Mesendoderm (in vitro differentiated cells): ENCODE measurements at regions not wholly inside any gene's neighbourhood (a gene's known extent, or its start where the extent isn't known, plus 50 kb on each side); places are given as distances from the start of the nearest gene placed in this dataset.

ENCODE experiments used
- DNase-seq: peaks from one replicate; pipeline ENCODE4 v3.0.0; 2013
- H2AK5ac ChIP-seq: 2 replicates; pipeline ENCODE4 v1.6.1; 2013; ENCODE audit warnings: low read length, inconsistent platforms
- H2BK120ac ChIP-seq: 2 replicates; pipeline ENCODE4 v1.6.1; 2013; ENCODE audit warnings: low read depth, mild to moderate bottlenecking, low read length, moderate library complexity, mixed read lengths
- H2BK15ac ChIP-seq: replicated peaks from 2 replicates; pipeline ENCODE4 v1.6.1; 2013; ENCODE audit warnings: low read depth, mild to moderate bottlenecking, moderate library complexity
- H2BK5ac ChIP-seq: 2 replicates; pipeline ENCODE4 v1.6.1; 2013; ENCODE audit warnings: low read length, inconsistent platforms
- H3K18ac ChIP-seq: 2 replicates; pipeline ENCODE4 v1.6.1; 2013; ENCODE audit warnings: mild to moderate bottlenecking, low read length, mixed read lengths
- H3K23ac ChIP-seq: one replicate; pipeline ENCODE4 v1.6.1; 2013; ENCODE audit warnings: low read length
- H3K27ac ChIP-seq: 2 replicates; pipeline ENCODE4 v1.5.1; 2013; ENCODE audit warnings: low read depth, mild to moderate bottlenecking, inconsistent platforms, low read length, moderate library complexity
- H3K27me3 ChIP-seq: 2 replicates; pipeline ENCODE4 v1.6.1; 2013; ENCODE audit warnings: low read length, control low read depth, mild to moderate bottlenecking, inconsistent platforms; ENCODE audit not compliant: insufficient read depth, poor library complexity
- H3K36me3 ChIP-seq: 2 replicates; pipeline ENCODE4 v1.6.1; 2013; ENCODE audit warnings: low read length, inconsistent platforms; ENCODE audit not compliant: control insufficient read depth, insufficient read depth
- H3K4ac ChIP-seq: one replicate; pipeline ENCODE4 v1.6.1; 2013; ENCODE audit warnings: low read depth, mild to moderate bottlenecking, low read length, moderate library complexity
- H3K4me1 ChIP-seq: 2 replicates; pipeline ENCODE4 v1.6.1; 2013; ENCODE audit warnings: low read depth, low read length, inconsistent platforms; ENCODE audit not compliant: control insufficient read depth
- H3K4me2 ChIP-seq: 2 replicates; pipeline ENCODE4 v1.6.1; 2013; ENCODE audit warnings: low read length
- H3K4me3 ChIP-seq: 2 replicates; pipeline ENCODE4 v1.5.1; 2013; ENCODE audit warnings: mild to moderate bottlenecking, low read length
- H3K56ac ChIP-seq: one replicate; pipeline ENCODE4 v1.6.1; 2013; ENCODE audit warnings: low read length
- H3K79me1 ChIP-seq: 2 replicates; pipeline ENCODE4 v1.6.1; 2013; ENCODE audit warnings: low read length, inconsistent platforms
- H3K79me2 ChIP-seq: 2 replicates; pipeline ENCODE4 v1.6.1; 2013; ENCODE audit warnings: mild to moderate bottlenecking, low read length; ENCODE audit not compliant: control insufficient read depth, insufficient read depth
- H3K9ac ChIP-seq: 2 replicates; pipeline ENCODE4 v1.6.1; 2013; ENCODE audit warnings: low read length, inconsistent platforms
- H4K5ac ChIP-seq: one replicate; pipeline ENCODE4 v1.6.1; 2013; ENCODE audit warnings: low read length
- H4K8ac ChIP-seq: one replicate; pipeline ENCODE4 v1.6.1; 2013; ENCODE audit warnings: low read depth, mild to moderate bottlenecking, control low read depth, low read length, moderate library complexity
- WGBS: extraction: QIAGEN DNeasy Blood & Tissue Kit; methylation state at CpG from one replicate; pipeline ENCODE4 v1.1.7; 2013; ENCODE audit warnings: low lambda C conversion rate, missing lambda C conversion rate; ENCODE audit not compliant: insufficient coverage; ENCODE audit errors: extremely low coverage; 5-methylcytosine and 5-hydroxymethylcytosine counted together

DNA sequence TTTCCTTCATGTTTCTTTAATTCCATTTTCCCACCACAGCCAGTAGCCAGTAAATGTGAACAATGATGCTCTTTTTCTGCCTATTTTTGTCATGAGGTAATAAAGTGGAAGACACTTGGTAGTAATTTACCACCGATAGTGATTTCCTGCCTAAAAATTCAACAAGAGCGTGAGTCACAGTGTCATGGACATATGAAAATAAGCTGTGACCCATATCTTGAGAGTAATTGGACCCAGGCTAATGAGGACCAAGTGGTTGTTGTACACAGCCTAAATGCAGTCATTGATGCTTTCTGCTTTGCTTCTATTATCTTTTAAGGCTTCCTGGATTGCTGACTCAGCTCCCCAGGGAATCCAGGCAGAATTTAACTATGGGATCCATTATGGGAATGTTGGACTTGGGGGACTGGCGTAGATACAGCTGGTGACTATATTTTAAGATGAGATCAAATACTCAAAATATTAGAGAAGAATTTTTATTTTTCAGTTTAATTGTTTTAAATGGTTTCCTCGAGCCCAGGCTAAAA, 265.9 kb upstream of the FERMT1 start:
- H4K5ac ChIP-seq: no peak overlapping the region
- no peaks in the 10 kb centered on the region for H3K27me3 ChIP-seq
- H3K79me2 ChIP-seq: no peaks in the 10 kb centered on the region
- no peak for DNase-seq
- H2BK5ac ChIP-seq: no peak overlapping the region
- H3K27ac ChIP-seq: no peak overlapping the region
- H4K8ac ChIP-seq: no peak overlapping the region
- no peak overlapping the region for H3K4me2 ChIP-seq
- H3K4me1 ChIP-seq: no peaks in the 10 kb centered on the region
- H3K4ac ChIP-seq: no peak overlapping the region
- no peak overlapping the region for H2AK5ac ChIP-seq
- no peak overlapping the region for H2BK15ac ChIP-seq
- no peak overlapping the region for H3K4me3 ChIP-seq
- H3K56ac ChIP-seq: no peak overlapping the region
- no CpG with 5 or more reads among the region's 4 CpGs for WGBS
- no peak overlapping the region for H3K9ac ChIP-seq
- H3K36me3 ChIP-seq: no peaks in the 10 kb centered on the region
- no peak overlapping the region for H3K23ac ChIP-seq
- H2BK120ac ChIP-seq: no peak overlapping the region
- H3K18ac ChIP-seq: no peak overlapping the region
- no peaks in the 10 kb centered on the region for H3K79me1 ChIP-seq

DNA sequence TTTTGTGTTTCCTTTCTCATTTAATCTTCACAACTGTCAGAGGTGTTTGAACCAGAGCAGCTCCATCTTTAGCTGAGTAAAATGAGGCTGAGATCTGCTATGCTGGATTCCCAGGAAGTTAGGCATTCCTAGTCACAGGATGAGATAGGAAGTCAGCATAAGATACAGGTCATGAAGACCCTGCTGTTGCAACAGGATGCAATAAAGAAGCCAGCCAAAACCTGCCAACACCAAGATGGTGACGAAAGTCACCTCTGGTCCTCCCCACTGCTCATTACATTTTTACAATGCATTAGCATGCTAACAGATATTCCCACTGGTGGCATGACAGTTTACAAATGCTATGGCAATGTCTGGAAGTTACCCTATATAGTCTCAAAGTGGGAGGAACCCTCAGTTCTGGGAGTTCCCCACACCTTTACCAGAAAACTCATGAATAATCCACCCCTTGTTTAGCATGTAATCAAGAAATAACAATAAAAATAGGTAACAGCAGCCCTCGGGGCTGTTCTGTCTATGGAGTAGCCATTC, 262.2 kb upstream of the FERMT1 start:
- no peak overlapping the region for H2AK5ac ChIP-seq
- no peak overlapping the region for H3K56ac ChIP-seq
- no peak overlapping the region for H2BK15ac ChIP-seq
- no peaks in the 10 kb centered on the region for H3K79me1 ChIP-seq
- H3K4me3 ChIP-seq: no peak overlapping the region
- H3K27me3 ChIP-seq: no peaks in the 10 kb centered on the region
- peak; percentile 51 for DNase-seq
- H4K8ac ChIP-seq: no peak overlapping the region
- H3K9ac ChIP-seq: no peak overlapping the region
- no peak overlapping the region for H2BK120ac ChIP-seq
- no peak overlapping the region for H3K18ac ChIP-seq
- no peaks in the 10 kb centered on the region for H3K36me3 ChIP-seq
- H3K27ac ChIP-seq: no peak overlapping the region
- H3K4ac ChIP-seq: no peak overlapping the region
- peaks cover 4% of the 10 kb centered on the region for H3K4me1 ChIP-seq
- no peaks in the 10 kb centered on the region for H3K79me2 ChIP-seq
- no peak overlapping the region for H4K5ac ChIP-seq
- no CpG with 5 or more reads among the region's 2 CpGs for WGBS
- no peak overlapping the region for H2BK5ac ChIP-seq
- H3K23ac ChIP-seq: no peak overlapping the region
- no peak overlapping the region for H3K4me2 ChIP-seq

GRCh38 chr20:6384380-6384779, 261.6 kb upstream of the FERMT1 start:
- H3K4me3 ChIP-seq: no peak overlapping the region
- no CpG with 5 or more reads among the region's 4 CpGs for WGBS
- no peak overlapping the region for H4K8ac ChIP-seq

GRCh38 chr20:6381887-6382286, 259.1 kb upstream of the FERMT1 start:
- H3K27me3 ChIP-seq: no peaks in the 10 kb centered on the region
- no peak overlapping the region for H2AK5ac ChIP-seq
- no peak overlapping the region for H3K23ac ChIP-seq
- peaks cover 4% of the 10 kb centered on the region for H3K4me1 ChIP-seq
- no peak overlapping the region for H3K9ac ChIP-seq
- H2BK15ac ChIP-seq: no peak overlapping the region
- no peak overlapping the region for H3K4ac ChIP-seq
- H3K79me2 ChIP-seq: no peaks in the 10 kb centered on the region
- H4K5ac ChIP-seq: no peak overlapping the region
- no peak overlapping the region for H3K4me3 ChIP-seq
- H2BK5ac ChIP-seq: no peak overlapping the region
- no peak overlapping the region for H3K18ac ChIP-seq
- no peak overlapping the region for H3K4me2 ChIP-seq
- no peak overlapping the region for H3K27ac ChIP-seq
- H3K36me3 ChIP-seq: no peaks in the 10 kb centered on the region
- DNase-seq: peak; percentile 85
- whole genome bisulfite sequencing: no CpG with 5 or more reads among the region's 4 CpGs
- H3K79me1 ChIP-seq: no peaks in the 10 kb centered on the region
- no peak overlapping the region for H2BK120ac ChIP-seq
- no peak overlapping the region for H3K56ac ChIP-seq
- H4K8ac ChIP-seq: no peak overlapping the region

More at GRCh38 chr20:6384380-6384779, 261.6 kb upstream of the FERMT1 start:
- H2BK120ac ChIP-seq: no peak overlapping the region
- H2AK5ac ChIP-seq: no peak overlapping the region
- H2BK15ac ChIP-seq: no peak overlapping the region
- no peaks in the 10 kb centered on the region for H3K27me3 ChIP-seq
- no peak overlapping the region for H3K27ac ChIP-seq
- H2BK5ac ChIP-seq: no peak overlapping the region
- no peak overlapping the region for H3K23ac ChIP-seq
- H3K79me1 ChIP-seq: no peaks in the 10 kb centered on the region
- H3K4me2 ChIP-seq: no peak overlapping the region
- H3K4ac ChIP-seq: no peak overlapping the region
- H3K9ac ChIP-seq: no peak overlapping the region
- H3K56ac ChIP-seq: no peak overlapping the region
- H3K18ac ChIP-seq: no peak overlapping the region
- no peaks in the 10 kb centered on the region for H3K79me2 ChIP-seq
- H3K36me3 ChIP-seq: no peaks in the 10 kb centered on the region
- no peak overlapping the region for H4K5ac ChIP-seq
- DNase-seq: peak; percentile 79
- H3K4me1 ChIP-seq: peaks cover 4% of the 10 kb centered on the region

DNA sequence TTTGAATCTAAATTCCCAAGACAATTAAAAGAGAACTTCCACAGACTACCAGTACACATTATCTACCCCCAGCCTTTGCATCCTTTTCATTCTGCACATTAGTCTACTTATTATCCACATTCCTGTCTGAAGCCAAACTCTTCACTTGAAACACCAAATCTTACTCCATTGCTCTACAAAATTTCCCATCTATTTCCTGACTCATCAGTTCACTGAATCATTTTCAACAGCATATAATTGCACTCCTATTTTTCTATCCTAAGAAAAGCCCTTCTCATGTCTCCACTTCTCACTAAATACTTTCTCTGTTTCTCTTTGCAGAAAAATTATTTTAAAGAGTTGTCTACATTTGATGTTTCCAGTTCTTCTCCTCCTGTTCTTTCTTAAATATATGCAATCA, 239.4 kb upstream of the FERMT1 start:
- Histone ChIP-seq H3K79me1 (no peaks in the 10 kb centered on the region), H3K4me3 (no peak overlapping the region), H3K4me2 (no peak overlapping the region), H2BK15ac (no peak overlapping the region), H3K9ac (no peak overlapping the region), H3K4me1 (no peaks in the 10 kb centered on the region), H2BK5ac (no peak overlapping the region), H3K23ac (no peak overlapping the region), H3K36me3 (no peaks in the 10 kb centered on the region), H3K56ac (no peak overlapping the region), H4K8ac (no peak overlapping the region), H2BK120ac (no peak overlapping the region), H3K27me3 (no peaks in the 10 kb centered on the region), H3K79me2 (no peaks in the 10 kb centered on the region), H3K27ac (no peak overlapping the region), H2AK5ac (no peak overlapping the region), H4K5ac (no peak overlapping the region), H3K4ac (no peak overlapping the region), H3K18ac (no peak overlapping the region)
- DNase-seq: no peak

DNA sequence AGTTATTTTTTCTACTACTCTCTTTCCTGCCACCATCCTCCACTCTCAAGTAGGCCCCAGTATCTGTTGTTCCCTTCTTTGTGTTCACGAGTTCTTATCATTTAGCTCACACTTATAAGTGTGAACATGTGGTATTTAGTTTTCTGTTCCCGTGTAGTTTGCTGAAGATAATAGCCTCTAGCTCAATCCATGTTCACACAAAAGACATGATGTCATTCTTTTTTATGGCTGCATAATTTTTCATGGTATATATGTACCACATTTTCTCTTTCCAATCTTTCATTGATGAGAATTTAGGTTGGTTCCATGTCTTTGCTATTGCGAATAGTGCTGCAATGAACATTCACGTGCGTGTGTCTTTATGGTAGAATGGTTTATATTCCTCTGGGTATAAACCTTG, 237.9 kb upstream of the FERMT1 start:
- no peaks in the 10 kb centered on the region for H3K4me1 ChIP-seq
- no peak overlapping the region for H3K18ac ChIP-seq
- no peak overlapping the region for H2BK5ac ChIP-seq
- no peak overlapping the region for H3K4me3 ChIP-seq
- H3K36me3 ChIP-seq: no peaks in the 10 kb centered on the region
- no peaks in the 10 kb centered on the region for H3K79me2 ChIP-seq
- DNase-seq: no peak
- no CpG with 5 or more reads among the region's 5 CpGs for WGBS
- no peak overlapping the region for H4K5ac ChIP-seq
- H3K79me1 ChIP-seq: no peaks in the 10 kb centered on the region
- no peak overlapping the region for H2BK15ac ChIP-seq
- H4K8ac ChIP-seq: no peak overlapping the region
- no peak overlapping the region for H2BK120ac ChIP-seq
- H3K56ac ChIP-seq: no peak overlapping the region
- H2AK5ac ChIP-seq: no peak overlapping the region
- H3K27ac ChIP-seq: no peak overlapping the region
- no peaks in the 10 kb centered on the region for H3K27me3 ChIP-seq
- no peak overlapping the region for H3K9ac ChIP-seq
- no peak overlapping the region for H3K4me2 ChIP-seq
- no peak overlapping the region for H3K4ac ChIP-seq
- H3K23ac ChIP-seq: no peak overlapping the region
